HEK293T (cell line): ENCODE measurements at regions not wholly inside any gene's neighbourhood (a gene's known extent, or its start where the extent isn't known, plus 50 kb on each side); places are given as distances from the start of the nearest gene placed in this dataset.

Source experiments
- CTBP1 ChIP-seq: fragments of 450-650 bp; IDR thresholded peaks from 2 replicates; pipeline ENCODE4 v1.6.1; 2016; ENCODE audit warnings: borderline replicate concordance
- FOXA1 ChIP-seq: fragments of 450-650 bp; IDR thresholded peaks from 2 replicates; pipeline ENCODE4 v1.6.1; 2016; ENCODE audit warnings: mild to moderate bottlenecking
- FOXM1 ChIP-seq: fragments of 450-650 bp; IDR thresholded peaks from 2 replicates; pipeline ENCODE4 v1.6.1; 2017; ENCODE audit warnings: mild to moderate bottlenecking, borderline replicate concordance
- HDGF ChIP-seq: fragments of 450-650 bp; IDR thresholded peaks from 2 replicates; pipeline ENCODE4 v1.6.1; 2017; ENCODE audit warnings: antibody characterized with exemption, borderline replicate concordance
- SP1 ChIP-seq: fragments of 450-650 bp; IDR thresholded peaks from 2 replicates; pipeline ENCODE4 v1.6.1; 2017
- TARDBP ChIP-seq: fragments of 450-650 bp; IDR thresholded peaks from 2 replicates; pipeline ENCODE4 v1.6.1; 2016
- ZNF384 ChIP-seq: fragments of 450-650 bp; IDR thresholded peaks from 2 replicates; pipeline ENCODE4 v1.6.1; 2016
- TF ChIP-seq, protein P1 (sequence below): fragments of 450-650 bp; IDR thresholded peaks from 2 replicates; pipeline ENCODE4 v1.6.1; 2016

DNA sequence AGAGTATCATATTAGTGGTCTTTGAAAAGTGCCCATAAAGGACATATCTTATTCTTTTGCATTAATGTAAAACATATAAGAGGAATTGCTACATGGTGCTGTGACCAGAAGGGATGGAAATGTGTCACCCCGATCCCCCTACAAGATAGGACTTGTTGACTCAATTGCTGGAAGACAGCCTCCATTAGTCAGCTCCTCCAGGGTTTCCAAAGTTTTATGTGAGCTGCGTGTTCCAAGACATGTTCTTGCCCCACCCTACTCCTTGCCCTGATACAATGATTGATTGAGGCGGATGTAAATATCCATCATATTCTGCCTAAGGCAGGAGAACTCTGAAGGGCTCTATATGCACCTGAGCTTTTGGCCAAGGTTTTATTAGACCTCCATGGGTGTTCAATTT is 541.0 kb upstream of the ZEB2 start:
- TF ChIP-seq HDGF (no peak), CTBP1 (no peak), ZNF384 (no peak), FOXA1 (no peak), FOXM1 (no peak), TARDBP (no peak), SP1 (no peak)
- TF ChIP-seq, protein P1, sequence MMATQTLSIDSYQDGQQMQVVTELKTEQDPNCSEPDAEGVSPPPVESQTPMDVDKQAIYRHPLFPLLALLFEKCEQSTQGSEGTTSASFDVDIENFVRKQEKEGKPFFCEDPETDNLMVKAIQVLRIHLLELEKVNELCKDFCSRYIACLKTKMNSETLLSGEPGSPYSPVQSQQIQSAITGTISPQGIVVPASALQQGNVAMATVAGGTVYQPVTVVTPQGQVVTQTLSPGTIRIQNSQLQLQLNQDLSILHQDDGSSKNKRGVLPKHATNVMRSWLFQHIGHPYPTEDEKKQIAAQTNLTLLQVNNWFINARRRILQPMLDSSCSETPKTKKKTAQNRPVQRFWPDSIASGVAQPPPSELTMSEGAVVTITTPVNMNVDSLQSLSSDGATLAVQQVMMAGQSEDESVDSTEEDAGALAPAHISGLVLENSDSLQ, result no peak
